ENCODE measurements at regions not wholly inside any gene's neighbourhood (a gene's known extent, or its start where the extent isn't known, plus 50 kb on each side); places are given as distances from the start of the nearest gene placed in this dataset.

- TF ChIP-seq CTCF (conservative IDR thresholded peaks at IDR 0.05; ENCODE audit: low read length) (no peak), EZH2phosphoT487 (IDR thresholded peaks at IDR 0.05; ENCODE audit: borderline replicate concordance, low read depth, low read length) (no peak)
Observed at GRCh38 chr4:151988591-151988990, 227.8 kb upstream of the GATB start.

All from OCI-LY7 (cell line).